ENCODE measurements at regions not wholly inside any gene's neighbourhood (a gene's known extent, or its start where the extent isn't known, plus 50 kb on each side); places are given as distances from the start of the nearest gene placed in this dataset.
"Not testable (repeated sequence)": the region's sequence is repeated elsewhere in the genome, so short reads cannot be mapped to it uniquely, and the experiment has no call there.

- Histone ChIP-seq H3K4me1 (peaks cover 0 to 11% (median 0%) of the 10 kb centered on the region in 4 donors), H3K27me3 (no peaks in the 10 kb centered on the region), H3K27ac (no peak overlapping the region), H3K36me3 (no peaks in the 10 kb centered on the region), H3K9me3 (no peaks in the 10 kb centered on the region), H3K4me3 (no peak overlapping the region)
- 69 to 87% methylated on average over 9 of the region's 9 CpGs for WGBS, 2 donors
- intact Hi-C loops (cut with DNase I), result no loop called here
- no peak for DNase-seq
- TF ChIP-seq CTCF (IDR thresholded peaks at IDR 0.05) (no peak), POLR2AphosphoS5 (IDR thresholded peaks at IDR 0.05) (no peak), EP300 (IDR thresholded peaks at IDR 0.05) (no peak), POLR2A (IDR thresholded peaks at IDR 0.05) (no peak)
These were observed 79.8 kb downstream of the ZNF92 start for GRCh38 chr7:65453341-65454030.

GRCh38 chr7:65454469-65454868 is 80.8 kb downstream of the ZNF92 start:
- Histone ChIP-seq H3K27me3 (no peaks in the 10 kb centered on the region), H3K4me3 (no peak overlapping the region), H3K9me3 (no peaks in the 10 kb centered on the region), H3K27ac (no peak overlapping the region), H3K36me3 (no peaks in the 10 kb centered on the region), H3K4me1 (peaks cover 0 to under 1% (median 0%) of the 10 kb centered on the region in 4 donors)
- intact Hi-C loops (cut with DNase I), result no loop called here
- no peak for DNase-seq
- TF ChIP-seq EP300 (IDR thresholded peaks at IDR 0.05) (no peak), POLR2A (IDR thresholded peaks at IDR 0.05) (no peak), CTCF (IDR thresholded peaks at IDR 0.05) (no peak), POLR2AphosphoS5 (IDR thresholded peaks at IDR 0.05) (no peak)

- intact Hi-C loops (cut with DNase I); H3K27ac ChIP-seq; H3K4me3 ChIP-seq; H3K27me3 ChIP-seq; H3K4me1 ChIP-seq; H3K36me3 ChIP-seq; H3K9me3 ChIP-seq; DNase-seq: not testable (repeated sequence)
- 65 to 71% methylated on average over 4 of the region's 4 CpGs for WGBS, 2 donors
These were observed 81.4 kb downstream of the ZNF92 start for GRCh38 chr7:65455050-65455449.

GRCh38 chr7:65457705-65458104 is 84.0 kb downstream of the ZNF92 start:
- no peaks in the 10 kb centered on the region for H3K36me3 ChIP-seq
- H3K4me1 ChIP-seq, result no peaks in the 10 kb centered on the region
- intact Hi-C loops (cut with DNase I), result no loop called here
- no peak overlapping the region for H3K27ac ChIP-seq
- no peaks in the 10 kb centered on the region for H3K9me3 ChIP-seq
- H3K4me3 ChIP-seq, result no peak overlapping the region
- 73 to 81% methylated on average over 5 of the region's 5 CpGs for WGBS, 2 donors
- H3K27me3 ChIP-seq, result no peaks in the 10 kb centered on the region
- no peak for DNase-seq
- TF ChIP-seq CTCF (IDR thresholded peaks at IDR 0.05) (no peak), POLR2AphosphoS5 (IDR thresholded peaks at IDR 0.05) (no peak), POLR2A (IDR thresholded peaks at IDR 0.05) (no peak), EP300 (IDR thresholded peaks at IDR 0.05) (no peak)

GRCh38 chr7:65459438-65459837 is 85.8 kb downstream of the ZNF92 start:
- no peaks in the 10 kb centered on the region for H3K27me3 ChIP-seq
- 59 to 71% methylated on average over 4 of the region's 4 CpGs for WGBS, 2 donors
- no peak for DNase-seq
- no peaks in the 10 kb centered on the region for H3K4me1 ChIP-seq
- no peaks in the 10 kb centered on the region for H3K36me3 ChIP-seq
- TF ChIP-seq POLR2A (IDR thresholded peaks at IDR 0.05) (no peak), POLR2AphosphoS5 (IDR thresholded peaks at IDR 0.05) (no peak), EP300 (IDR thresholded peaks at IDR 0.05) (no peak), CTCF (IDR thresholded peaks at IDR 0.05) (no peak)
- intact Hi-C loops (cut with DNase I), result no loop called here
- no peaks in the 10 kb centered on the region for H3K9me3 ChIP-seq
- H3K4me3 ChIP-seq, result no peak overlapping the region
- H3K27ac ChIP-seq, result no peak overlapping the region
